ENCODE measurements at regions not wholly inside any gene's neighbourhood (a gene's known extent, or its start where the extent isn't known, plus 50 kb on each side); places are given as distances from the start of the nearest gene placed in this dataset.

GRCh38 chr18:73482901-73483300 is 615.1 kb upstream of the NETO1 start:
- no peak overlapping the region for H3K9ac ChIP-seq (ENCODE audit: low read depth, low read length, poor library complexity, severe bottlenecking)
- H4K20me1 ChIP-seq (ENCODE audit: insufficient read depth, low read length, poor library complexity, severe bottlenecking) = no peaks in the 10 kb centered on the region
- no peak overlapping the region for H3K4me2 ChIP-seq (ENCODE audit: low read depth, low read length, poor library complexity, severe bottlenecking)
- TF ChIP-seq CTCF (conservative IDR thresholded peaks at IDR 0.05; ENCODE audit: low read length) (no peak), EZH2phosphoT487 (IDR thresholded peaks at IDR 0.05; ENCODE audit: borderline replicate concordance) (no peak)
- H3K9me2 ChIP-seq (replicated peaks; ENCODE audit: low read depth, low read length) = no peaks in the 10 kb centered on the region
- no peaks in the 10 kb centered on the region for H3K9me3 ChIP-seq (ENCODE audit: insufficient read depth, low read depth, low read length)
- H3K27me3 ChIP-seq (ENCODE audit: insufficient read depth, low read length, poor library complexity, severe bottlenecking) = no peaks in the 10 kb centered on the region
- no peaks in the 10 kb centered on the region for H3F3A ChIP-seq (ENCODE audit: low read depth)
- no peak overlapping the region for H3K4me3 ChIP-seq (ENCODE audit: low read length, poor library complexity, severe bottlenecking)
- no peaks in the 10 kb centered on the region for H3K79me2 ChIP-seq (ENCODE audit: insufficient read depth, low read length)
- H3K4me1 ChIP-seq (ENCODE audit: insufficient read depth, low read length, poor library complexity, severe bottlenecking) = no peaks in the 10 kb centered on the region
- H2AFZ ChIP-seq (ENCODE audit: low read length) = no peak overlapping the region
- no peaks in the 10 kb centered on the region for H3K36me3 ChIP-seq (ENCODE audit: insufficient read depth, low read length)

- Histone ChIP-seq H3K4me1 (ENCODE audit: insufficient read depth, low read length, poor library complexity, severe bottlenecking) (no peaks in the 10 kb centered on the region), H3K9me2 (replicated peaks; ENCODE audit: low read depth, low read length) (no peaks in the 10 kb centered on the region), H3K9ac (ENCODE audit: low read depth, low read length, poor library complexity, severe bottlenecking) (no peak overlapping the region), H3K9me3 (ENCODE audit: insufficient read depth, low read depth, low read length) (no peaks in the 10 kb centered on the region), H3F3A (ENCODE audit: low read depth) (no peaks in the 10 kb centered on the region), H3K4me2 (ENCODE audit: low read depth, low read length, poor library complexity, severe bottlenecking) (no peak overlapping the region), H3K27me3 (ENCODE audit: insufficient read depth, low read length, poor library complexity, severe bottlenecking) (no peaks in the 10 kb centered on the region), H3K36me3 (ENCODE audit: insufficient read depth, low read length) (no peaks in the 10 kb centered on the region), H4K20me1 (ENCODE audit: insufficient read depth, low read length, poor library complexity, severe bottlenecking) (no peaks in the 10 kb centered on the region), H2AFZ (ENCODE audit: low read length) (no peak overlapping the region), H3K79me2 (ENCODE audit: insufficient read depth, low read length) (no peaks in the 10 kb centered on the region), H3K4me3 (ENCODE audit: low read length, poor library complexity, severe bottlenecking) (no peak overlapping the region)
- TF ChIP-seq EZH2phosphoT487 (IDR thresholded peaks at IDR 0.05; ENCODE audit: borderline replicate concordance) (no peak), CTCF (conservative IDR thresholded peaks at IDR 0.05; ENCODE audit: low read length) (no peak)
Measured at GRCh38 chr18:73479477-73479876, 611.7 kb upstream of the NETO1 start.

- H3K4me1 ChIP-seq (ENCODE audit: insufficient read depth, low read length, poor library complexity, severe bottlenecking) = no peaks in the 10 kb centered on the region
- no peaks in the 10 kb centered on the region for H3F3A ChIP-seq (ENCODE audit: low read depth)
- H3K9me2 ChIP-seq (replicated peaks; ENCODE audit: low read depth, low read length) = no peaks in the 10 kb centered on the region
- H3K4me3 ChIP-seq (ENCODE audit: low read length, poor library complexity, severe bottlenecking) = no peak overlapping the region
- no peak overlapping the region for H2AFZ ChIP-seq (ENCODE audit: low read length)
- no peaks in the 10 kb centered on the region for H3K9me3 ChIP-seq (ENCODE audit: insufficient read depth, low read depth, low read length)
- no peaks in the 10 kb centered on the region for H3K27me3 ChIP-seq (ENCODE audit: insufficient read depth, low read length, poor library complexity, severe bottlenecking)
- H3K4me2 ChIP-seq (ENCODE audit: low read depth, low read length, poor library complexity, severe bottlenecking) = no peak overlapping the region
- H4K20me1 ChIP-seq (ENCODE audit: insufficient read depth, low read length, poor library complexity, severe bottlenecking) = no peaks in the 10 kb centered on the region
- TF ChIP-seq CTCF (conservative IDR thresholded peaks at IDR 0.05; ENCODE audit: low read length) (no peak), EZH2phosphoT487 (IDR thresholded peaks at IDR 0.05; ENCODE audit: borderline replicate concordance) (no peak)
- H3K79me2 ChIP-seq (ENCODE audit: insufficient read depth, low read length) = no peaks in the 10 kb centered on the region
- H3K9ac ChIP-seq (ENCODE audit: low read depth, low read length, poor library complexity, severe bottlenecking) = no peak overlapping the region
- no peaks in the 10 kb centered on the region for H3K36me3 ChIP-seq (ENCODE audit: insufficient read depth, low read length)
Measured at GRCh38 chr18:73478191-73478590, 610.4 kb upstream of the NETO1 start.

All from Loucy (cell line).